Esophagus squamous epithelium (tissue), 4 donors: ENCODE measurements at regions not wholly inside any gene's neighbourhood (a gene's known extent, or its start where the extent isn't known, plus 50 kb on each side); places are given as distances from the start of the nearest gene placed in this dataset.

Experiments
- CTCF ChIP-seq, 6 experiments: fragments of 450-650 bp in 4 of 6; fragments of 200-600 bp in 2 of 6; sonication (generic) in 2 of 6; IDR thresholded peaks; one replicate each; pipeline ENCODE4 v1.5.1; 2016 to 2019; ENCODE audit warnings: antibody characterized with exemption in 6 of 6, mild to moderate bottlenecking in 4 of 6, moderate library complexity in 4 of 6
- POLR2A ChIP-seq, 4 donors: fragments of 450-650 bp; IDR thresholded peaks; one replicate each; pipeline ENCODE4 v1.6.1; 2017; ENCODE audit warnings: antibody characterized with exemption in 4 of 4, mild to moderate bottlenecking in 4 of 4, moderate library complexity in 3 of 4

- TF ChIP-seq CTCF (IDR thresholded peaks at IDR 0.05) (no peak), POLR2A (IDR thresholded peaks at IDR 0.05) (no peak)
These were observed 682.0 kb upstream of the TMEFF2 start for GRCh38 chr2:192876698-192877097.
